ENCODE measurements at regions not wholly inside any gene's neighbourhood (a gene's known extent, or its start where the extent isn't known, plus 50 kb on each side); places are given as distances from the start of the nearest gene placed in this dataset.

- TF ChIP-seq SMC3 (IDR thresholded peaks at IDR 0.05) (no peak), RCOR1 (IDR thresholded peaks at IDR 0.05; ENCODE audit: low read depth, low read length) (no peak), CTCF (IDR thresholded peaks at IDR 0.05) (no peak), CHD2 (IDR thresholded peaks at IDR 0.05; ENCODE audit: low read length, partially characterized antibody) (no peak), EP300 (IDR thresholded peaks at IDR 0.05) (no peak), MAX (IDR thresholded peaks at IDR 0.05) (no peak), POLR2A (IDR thresholded peaks at IDR 0.05; ENCODE audit: low read length) (no peak), ELK1 (IDR thresholded peaks at IDR 0.05; ENCODE audit: low read depth, low read length) (no peak), NPAS2 (CRISPR knock-in tag; IDR thresholded peaks at IDR 0.05; ENCODE audit: borderline replicate concordance) (no peak), MAZ (IDR thresholded peaks at IDR 0.05; ENCODE audit: borderline replicate concordance, low read depth, low read length) (no peak), CEBPB (IDR thresholded peaks at IDR 0.05) (no peak), PBX3 (IDR thresholded peaks at IDR 0.05) (no peak)
Observed at GRCh38 chr4:27908356-27908755, 1047.7 kb downstream of the STIM2 start.
